ENCODE measurements at regions not wholly inside any gene's neighbourhood (a gene's known extent, or its start where the extent isn't known, plus 50 kb on each side); places are given as distances from the start of the nearest gene placed in this dataset.
"Not testable (repeated sequence)": the region's sequence is repeated elsewhere in the genome, so short reads cannot be mapped to it uniquely, and the experiment has no call there.

DNA sequence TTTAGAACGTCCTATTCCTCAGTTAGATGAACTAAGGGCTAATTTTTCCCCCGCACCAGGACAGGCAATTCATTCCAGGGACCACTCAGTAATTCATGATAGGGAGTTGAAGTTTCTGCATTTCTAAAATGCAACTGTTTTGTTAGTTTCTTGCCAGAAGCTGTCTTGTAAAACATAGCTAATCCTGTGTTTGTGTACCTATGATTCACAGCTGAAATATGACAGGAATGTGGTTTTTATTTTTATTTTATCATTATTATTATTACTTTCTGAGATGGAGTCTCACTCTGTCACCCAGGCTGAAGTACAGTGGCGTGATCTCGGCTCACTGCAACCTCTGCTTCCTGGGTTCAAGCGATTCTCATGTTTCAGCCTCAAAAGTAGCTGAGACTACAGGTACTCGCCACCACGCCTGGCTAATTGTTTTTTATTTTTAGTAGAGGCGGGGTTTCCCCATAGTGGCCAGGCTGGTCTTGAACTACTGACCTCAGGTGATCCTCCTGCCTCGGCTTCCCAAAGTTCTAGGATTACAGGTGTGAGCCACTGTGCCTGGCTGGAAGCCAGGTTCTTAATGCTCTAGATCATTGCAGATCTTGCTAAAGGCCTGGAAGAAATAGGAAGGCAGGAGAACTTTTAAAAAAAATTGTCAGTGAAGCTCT lies 154.8 kb upstream of the FHL2 start:
- no peak for DNase-seq (ENCODE audit: low read depth)
- H3K4me3 ChIP-seq (ENCODE audit: low read depth, low read length), result no peak overlapping the region

DNA sequence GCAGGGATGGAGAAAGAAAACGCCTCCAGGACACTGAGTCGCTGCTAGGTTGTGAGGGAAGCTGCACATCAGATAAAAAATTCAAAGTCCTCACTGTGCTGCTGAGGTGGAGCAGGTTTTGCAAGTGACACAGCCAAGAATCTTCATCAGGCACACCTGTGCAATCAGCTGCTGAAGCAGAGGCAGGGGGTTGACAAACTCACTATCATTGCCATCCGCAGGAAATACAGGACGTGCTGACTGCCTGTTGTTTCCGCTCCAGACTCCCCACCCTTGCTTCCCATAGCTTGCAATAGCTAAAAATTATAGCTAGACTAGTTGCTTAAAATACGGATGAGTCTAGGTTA lies 147.8 kb upstream of the FHL2 start:
- no peak overlapping the region for H3K4me3 ChIP-seq (ENCODE audit: low read depth, low read length)
- DNase-seq (ENCODE audit: low read depth), result no peak

DNA sequence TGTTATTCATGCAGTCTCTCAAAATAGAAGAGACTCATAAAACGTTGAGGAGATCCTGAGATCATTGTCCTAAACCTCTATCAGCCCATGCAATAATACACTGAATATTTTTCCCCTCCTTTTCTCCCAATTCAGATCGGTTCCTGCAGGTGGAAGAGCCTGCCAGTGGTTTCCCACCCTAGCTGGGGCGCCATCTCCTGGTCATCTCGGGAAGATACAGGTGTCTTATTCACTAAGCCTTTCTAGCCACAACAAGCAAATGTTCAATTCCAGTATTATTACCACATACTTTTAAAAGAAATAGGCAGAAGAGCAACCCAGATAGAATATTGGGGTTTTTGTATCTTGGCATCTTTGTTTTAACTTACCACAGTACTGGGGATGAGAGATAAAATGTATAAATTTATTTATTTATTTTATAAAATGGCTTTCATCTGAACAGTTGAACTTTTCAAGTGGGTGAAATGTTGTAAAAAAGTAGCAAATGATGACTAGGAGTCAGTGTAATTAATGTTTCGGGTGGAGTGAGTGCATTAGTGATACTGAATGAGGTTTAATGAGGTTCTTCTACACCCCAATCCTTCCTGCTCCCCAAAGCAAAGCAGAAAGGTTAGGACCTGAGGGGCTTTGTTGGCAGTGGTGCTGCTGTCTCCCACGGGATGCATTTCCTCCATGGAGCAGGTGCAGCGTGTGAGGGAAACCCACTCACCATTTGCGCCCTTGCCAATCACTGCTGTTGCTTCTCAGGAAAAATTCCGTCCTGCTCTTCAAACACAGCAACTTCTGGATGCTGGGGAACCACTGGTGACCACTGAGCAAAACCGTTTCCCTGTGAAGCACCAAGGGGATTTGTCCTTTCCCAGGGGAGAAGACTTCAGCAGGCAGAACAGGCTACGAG lies 147.1 kb upstream of the FHL2 start:
- no peak for DNase-seq (ENCODE audit: low read depth)
- no peak overlapping the region for H3K4me3 ChIP-seq (ENCODE audit: low read depth, low read length)

GRCh38 chr2:105544591-105545377 lies 145.9 kb upstream of the FHL2 start:
- H3K4me3 ChIP-seq (ENCODE audit: low read depth, low read length), result no peak overlapping the region
- no peak for DNase-seq (ENCODE audit: low read depth)

- no peak overlapping the region for H3K4me3 ChIP-seq (ENCODE audit: low read depth, low read length)
- DNase-seq (ENCODE audit: low read depth), result no peak
Observed at GRCh38 chr2:105541189-105542050, 142.6 kb upstream of the FHL2 start.

GRCh38 chr2:105540642-105541041 lies 141.8 kb upstream of the FHL2 start:
- DNase-seq (ENCODE audit: low read depth), result no peak
- no peak overlapping the region for H3K4me3 ChIP-seq (ENCODE audit: low read depth, low read length)

DNA sequence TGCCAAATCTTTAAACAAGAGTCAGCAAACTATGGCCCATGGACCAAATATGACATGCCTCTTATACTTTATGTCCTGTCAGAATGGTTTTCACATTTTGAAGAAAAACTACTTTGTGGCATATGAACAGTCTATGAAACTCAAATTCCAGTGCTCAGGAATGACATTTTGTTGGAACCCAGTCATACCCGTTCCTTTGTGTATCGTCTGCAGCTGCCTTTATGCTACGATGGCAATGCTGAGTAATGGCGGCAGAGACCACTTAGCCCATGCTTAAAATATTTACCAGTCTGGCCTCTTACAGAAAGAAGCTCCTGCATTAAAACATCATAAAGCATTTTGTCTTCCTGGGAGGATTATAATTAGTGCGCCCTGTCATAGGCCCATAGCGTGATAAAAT lies 140.5 kb upstream of the FHL2 start:
- no peak for DNase-seq (ENCODE audit: low read depth)
- no peak overlapping the region for H3K4me3 ChIP-seq (ENCODE audit: low read depth, low read length)

- no peak overlapping the region for H3K4me3 ChIP-seq (ENCODE audit: low read depth, low read length)
- no peak for DNase-seq (ENCODE audit: low read depth)
Observed at GRCh38 chr2:105538840-105539239, 140.0 kb upstream of the FHL2 start.

GRCh38 chr2:105537920-105538319 lies 139.1 kb upstream of the FHL2 start:
- H3K4me3 ChIP-seq (ENCODE audit: low read depth, low read length), result no peak overlapping the region

GRCh38 chr2:105537466-105537865 lies 138.6 kb upstream of the FHL2 start:
- no peak for DNase-seq (ENCODE audit: low read depth)
- no peak overlapping the region for H3K4me3 ChIP-seq (ENCODE audit: low read depth, low read length)

More at GRCh38 chr2:105537920-105538319, 139.1 kb upstream of the FHL2 start:
- no peak for DNase-seq (ENCODE audit: low read depth)

GRCh38 chr2:105536175-105536574 lies 137.3 kb upstream of the FHL2 start:
- no peak overlapping the region for H3K4me3 ChIP-seq (ENCODE audit: low read depth, low read length)
- no peak for DNase-seq (ENCODE audit: low read depth)

DNA sequence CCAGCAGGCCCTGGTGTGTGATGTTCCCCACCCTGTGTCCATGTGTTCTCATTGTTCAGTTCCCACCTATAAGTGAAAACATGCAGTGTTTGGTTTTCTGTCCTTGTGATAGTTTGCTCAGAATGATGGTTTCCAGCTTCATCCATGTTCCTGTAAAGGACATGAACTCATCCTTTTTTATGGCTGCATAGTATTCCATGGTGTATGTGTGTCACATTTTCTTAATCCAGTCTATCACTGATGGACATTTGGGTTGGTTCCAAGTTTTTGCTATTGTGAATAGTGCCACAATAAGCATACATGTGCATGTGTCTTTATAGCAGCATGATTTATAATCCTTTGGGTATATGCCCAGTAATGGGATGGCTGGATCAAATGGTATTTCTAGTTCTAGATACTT lies 130.4 kb upstream of the FHL2 start:
- not testable (repeated sequence) for DNase-seq (ENCODE audit: low read depth); H3K4me3 ChIP-seq (ENCODE audit: low read depth, low read length)

- no peak overlapping the region for H3K4me3 ChIP-seq (ENCODE audit: low read depth, low read length)
- no peak for DNase-seq (ENCODE audit: low read depth)
Observed at GRCh38 chr2:105526000-105526925, 127.4 kb upstream of the FHL2 start.

DNA sequence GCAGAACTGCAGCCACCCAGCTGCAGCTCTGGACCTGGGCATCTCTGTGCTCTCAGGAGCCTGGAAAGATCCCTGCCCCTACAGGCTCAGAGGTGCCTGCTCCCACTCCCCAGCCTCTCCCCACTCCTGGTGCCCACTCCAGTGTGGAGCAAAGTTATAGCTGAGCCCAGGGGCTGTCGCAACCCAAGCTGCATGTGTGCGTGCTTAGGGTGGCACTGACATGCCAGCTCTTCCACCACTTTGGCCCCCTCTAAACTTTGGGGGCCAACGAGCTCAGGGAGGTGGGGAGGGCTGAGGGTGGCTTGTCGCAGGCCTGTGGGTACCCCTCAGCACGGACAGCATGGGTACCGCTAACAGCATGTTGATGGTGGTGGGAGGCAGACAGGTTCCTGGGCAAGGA lies 126.3 kb upstream of the FHL2 start:
- H3K4me3 ChIP-seq (ENCODE audit: low read depth, low read length), result no peak overlapping the region
- DNase-seq (ENCODE audit: low read depth), result no peak

DNA sequence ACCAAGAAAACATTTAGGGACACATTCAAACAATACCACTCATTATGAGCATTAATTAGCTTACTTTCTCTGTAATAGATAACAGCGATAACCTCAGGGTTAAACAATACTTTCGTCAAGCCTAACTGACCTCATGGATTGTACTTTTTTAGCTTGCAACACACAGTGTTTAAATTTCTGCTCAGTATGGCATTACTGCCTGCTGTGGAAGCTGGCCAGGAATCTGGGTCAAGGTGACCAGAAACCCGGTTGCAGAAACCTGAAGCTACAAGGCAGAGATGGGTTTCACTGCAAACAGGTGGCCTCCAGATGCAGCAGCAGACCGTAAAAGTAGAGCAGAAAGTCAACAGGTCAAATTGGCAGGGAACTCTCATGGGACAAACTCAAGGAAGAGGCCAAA lies 123.8 kb upstream of the FHL2 start:
- no peak overlapping the region for H3K4me3 ChIP-seq (ENCODE audit: low read depth, low read length)
- DNase-seq (ENCODE audit: low read depth), result no peak

DNA sequence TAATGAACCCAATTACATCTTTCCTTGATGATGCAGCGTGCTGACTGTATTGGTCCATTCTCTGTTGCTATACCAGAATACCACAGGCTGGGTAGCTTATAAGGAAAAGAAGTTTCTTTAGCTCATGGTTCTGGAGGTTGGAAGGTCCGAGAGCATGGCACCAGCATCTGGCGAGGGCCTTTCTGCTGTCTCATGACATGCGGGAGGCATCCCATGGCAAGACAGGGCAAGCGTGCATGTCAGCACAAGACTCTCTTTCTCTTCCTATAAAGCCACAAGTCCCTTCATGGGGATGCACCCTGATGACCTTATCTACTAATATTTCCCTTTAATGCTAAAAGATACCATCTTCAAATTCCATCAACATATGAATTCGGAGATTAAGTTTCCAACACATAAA lies 122.8 kb upstream of the FHL2 start:
- H3K4me3 ChIP-seq (ENCODE audit: low read depth, low read length), result no peak overlapping the region
- DNase-seq (ENCODE audit: low read depth), result no peak

- H3K4me3 ChIP-seq (ENCODE audit: low read depth, low read length), result no peak overlapping the region
- no peak for DNase-seq (ENCODE audit: low read depth)
Observed at GRCh38 chr2:105521176-105521575, 122.3 kb upstream of the FHL2 start.

DNA sequence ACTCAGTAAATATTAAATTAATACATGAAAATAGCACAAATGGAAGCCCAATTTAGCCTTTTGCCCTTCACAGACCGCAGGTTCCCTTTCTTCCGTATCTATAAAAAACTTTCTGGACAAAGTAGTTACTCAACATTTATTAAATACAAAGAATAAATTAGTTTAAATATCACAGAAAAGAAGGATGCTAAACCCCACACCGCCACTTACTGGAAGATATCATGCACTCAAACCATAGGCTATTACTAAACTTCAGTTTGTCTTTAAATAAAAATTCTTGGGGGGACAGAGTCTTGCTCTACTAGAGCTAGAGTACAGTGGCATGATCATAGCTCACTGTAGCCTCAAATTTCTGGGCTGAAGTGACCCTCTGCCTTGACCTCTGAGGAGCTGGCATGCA lies 120.7 kb upstream of the FHL2 start:
- DNase-seq (ENCODE audit: low read depth), result no peak
- no peak overlapping the region for H3K4me3 ChIP-seq (ENCODE audit: low read depth, low read length)
